ENCODE measurements at regions not wholly inside any gene's neighbourhood (a gene's known extent, or its start where the extent isn't known, plus 50 kb on each side); places are given as distances from the start of the nearest gene placed in this dataset.

DNA sequence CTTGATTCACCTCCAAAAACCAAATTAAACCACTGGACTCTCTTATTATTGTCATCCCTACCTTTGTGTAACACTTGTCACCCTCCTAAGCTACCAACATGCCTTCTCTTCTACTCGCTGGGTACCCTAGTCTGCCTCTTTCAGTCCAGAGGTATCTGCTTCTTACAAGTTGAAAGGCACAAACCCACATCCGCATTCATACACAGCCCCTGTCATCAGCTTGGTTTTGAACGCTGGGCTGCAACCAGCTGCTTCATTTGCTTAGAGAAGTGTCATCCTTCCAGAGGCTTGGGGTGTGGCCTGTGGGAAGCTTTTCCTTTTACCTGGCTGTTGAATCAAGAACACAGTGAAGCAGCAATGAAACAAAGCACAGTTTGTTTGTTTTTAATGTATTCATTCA is 138.8 kb upstream of the WWC1 start:
- Histone ChIP-seq H3K4me2 (ENCODE audit: low read length) (no peak overlapping the region), H3K9me3 (ENCODE audit: low read length) (no peaks in the 10 kb centered on the region), H2AFZ (ENCODE audit: low read length) (no peak overlapping the region), H3K9me2 (ENCODE audit: insufficient read depth, low read length) (no peaks in the 10 kb centered on the region), H3K4me1 (ENCODE audit: insufficient read depth, low read length, poor library complexity, severe bottlenecking) (no peaks in the 10 kb centered on the region), H3K79me2 (ENCODE audit: insufficient read depth, low read depth, low read length) (no peaks in the 10 kb centered on the region), H4K20me1 (ENCODE audit: insufficient read depth, low read length) (no peaks in the 10 kb centered on the region), H3K27ac (ENCODE audit: low read depth, low read length, poor library complexity, severe bottlenecking) (no peak overlapping the region), H3K36me3 (ENCODE audit: insufficient read depth, low read length) (no peaks in the 10 kb centered on the region), H3K4me3 (ENCODE audit: low read depth, low read length, poor library complexity, severe bottlenecking) (no peak overlapping the region)
- ChIA-PET POLR2A (no interaction called here), CTCF (ENCODE audit: unreplicated experiment) (no interaction called here)
- no TSS peak for BruUV-seq (replicated peaks)
- TF ChIP-seq, protein P1, sequence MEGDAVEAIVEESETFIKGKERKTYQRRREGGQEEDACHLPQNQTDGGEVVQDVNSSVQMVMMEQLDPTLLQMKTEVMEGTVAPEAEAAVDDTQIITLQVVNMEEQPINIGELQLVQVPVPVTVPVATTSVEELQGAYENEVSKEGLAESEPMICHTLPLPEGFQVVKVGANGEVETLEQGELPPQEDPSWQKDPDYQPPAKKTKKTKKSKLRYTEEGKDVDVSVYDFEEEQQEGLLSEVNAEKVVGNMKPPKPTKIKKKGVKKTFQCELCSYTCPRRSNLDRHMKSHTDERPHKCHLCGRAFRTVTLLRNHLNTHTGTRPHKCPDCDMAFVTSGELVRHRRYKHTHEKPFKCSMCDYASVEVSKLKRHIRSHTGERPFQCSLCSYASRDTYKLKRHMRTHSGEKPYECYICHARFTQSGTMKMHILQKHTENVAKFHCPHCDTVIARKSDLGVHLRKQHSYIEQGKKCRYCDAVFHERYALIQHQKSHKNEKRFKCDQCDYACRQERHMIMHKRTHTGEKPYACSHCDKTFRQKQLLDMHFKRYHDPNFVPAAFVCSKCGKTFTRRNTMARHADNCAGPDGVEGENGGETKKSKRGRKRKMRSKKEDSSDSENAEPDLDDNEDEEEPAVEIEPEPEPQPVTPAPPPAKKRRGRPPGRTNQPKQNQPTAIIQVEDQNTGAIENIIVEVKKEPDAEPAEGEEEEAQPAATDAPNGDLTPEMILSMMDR (conservative IDR thresholded peaks at IDR 0.05; ENCODE audit: low read length): no peak
- TF ChIP-seq EZH2phosphoT487 (IDR thresholded peaks at IDR 0.05; ENCODE audit: borderline replicate concordance, low read depth, low read length): no peak
- DNase-seq (ENCODE audit: low spot score): no peak
- intact Hi-C loops (cut with micrococcal nuclease; ENCODE audit: unreplicated experiment): no loop called here

DNA sequence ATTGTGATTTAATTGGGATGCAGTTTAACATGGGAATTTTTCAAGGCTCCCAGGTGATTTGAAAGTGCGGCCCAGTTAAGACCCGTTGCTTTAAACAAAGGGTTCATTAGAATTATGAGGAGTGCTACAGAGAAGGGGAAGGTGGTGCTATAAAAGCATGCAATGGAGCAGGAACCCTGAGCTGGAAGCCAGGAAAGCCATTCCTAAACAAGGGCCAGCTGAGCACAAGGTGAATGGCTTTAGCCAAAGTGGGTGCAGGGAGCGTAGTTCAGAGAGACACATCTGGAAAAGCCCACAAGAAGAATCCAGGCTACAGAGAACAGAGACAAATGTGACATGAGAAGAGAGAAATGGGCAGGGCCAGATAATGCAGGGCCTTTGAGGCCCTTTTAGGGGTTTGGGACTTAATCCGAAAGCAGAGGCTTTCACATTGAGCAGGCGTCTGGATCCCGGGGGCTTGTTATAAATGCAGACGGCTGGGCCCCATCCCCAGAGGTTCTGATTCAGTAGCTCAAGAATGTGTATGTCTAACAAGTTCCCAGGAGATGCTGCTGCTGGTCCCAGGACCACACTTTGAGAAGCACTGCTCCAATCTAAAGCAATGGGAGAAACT is 138.1 kb upstream of the WWC1 start:
- intact Hi-C loops (cut with micrococcal nuclease; ENCODE audit: unreplicated experiment): no loop called here
- no peak overlapping the region for H3K27ac ChIP-seq (ENCODE audit: low read depth, low read length, poor library complexity, severe bottlenecking)
- no peaks in the 10 kb centered on the region for H3K79me2 ChIP-seq (ENCODE audit: insufficient read depth, low read depth, low read length)
- H4K20me1 ChIP-seq (ENCODE audit: insufficient read depth, low read length): no peaks in the 10 kb centered on the region
- no peak overlapping the region for H2AFZ ChIP-seq (ENCODE audit: low read length)
- no peaks in the 10 kb centered on the region for H3K36me3 ChIP-seq (ENCODE audit: insufficient read depth, low read length)
- no peak overlapping the region for H3K4me2 ChIP-seq (ENCODE audit: low read length)
- BruUV-seq (replicated peaks): no TSS peak
- H3K9me3 ChIP-seq (ENCODE audit: low read length): no peaks in the 10 kb centered on the region
- H3K4me3 ChIP-seq (ENCODE audit: low read depth, low read length, poor library complexity, severe bottlenecking): no peak overlapping the region
- DNase-seq (ENCODE audit: low spot score): no peak
- CTCF ChIA-PET (ENCODE audit: unreplicated experiment): no interaction called here
- TF ChIP-seq, protein P1 (conservative IDR thresholded peaks at IDR 0.05; ENCODE audit: low read length): no peak
- no peak for TF ChIP-seq EZH2phosphoT487 (IDR thresholded peaks at IDR 0.05; ENCODE audit: borderline replicate concordance, low read depth, low read length)
- no peaks in the 10 kb centered on the region for H3K4me1 ChIP-seq (ENCODE audit: insufficient read depth, low read length, poor library complexity, severe bottlenecking)
- POLR2A ChIA-PET: no interaction called here
- H3K9me2 ChIP-seq (ENCODE audit: insufficient read depth, low read length): no peaks in the 10 kb centered on the region

DNA sequence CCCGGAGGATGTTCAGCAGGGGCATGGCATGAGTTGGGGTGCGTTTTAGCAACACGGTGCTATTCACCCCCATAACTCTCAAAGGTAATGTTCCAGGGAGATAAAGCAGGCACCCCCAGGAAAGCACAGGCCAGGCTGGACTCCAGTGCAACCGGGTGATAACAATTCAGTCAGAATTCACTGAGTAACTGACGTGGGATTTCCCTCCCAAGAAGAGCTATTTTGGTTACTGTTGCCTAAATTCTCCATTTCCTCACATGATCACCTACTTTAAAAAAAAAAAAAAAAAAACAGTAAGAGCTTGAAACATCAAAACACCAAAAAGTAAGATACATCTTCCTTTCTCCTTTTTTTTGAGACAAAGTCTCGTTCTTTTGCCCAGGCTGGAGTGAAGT is 137.6 kb upstream of the WWC1 start:
- POLR2A ChIA-PET: no interaction called here
- BruUV-seq (replicated peaks): no TSS peak
- Histone ChIP-seq H3K4me1 (ENCODE audit: insufficient read depth, low read length, poor library complexity, severe bottlenecking) (no peaks in the 10 kb centered on the region), H3K4me3 (ENCODE audit: low read depth, low read length, poor library complexity, severe bottlenecking) (no peak overlapping the region), H3K36me3 (ENCODE audit: insufficient read depth, low read length) (no peaks in the 10 kb centered on the region), H3K79me2 (ENCODE audit: insufficient read depth, low read depth, low read length) (no peaks in the 10 kb centered on the region), H2AFZ (ENCODE audit: low read length) (no peak overlapping the region), H3K9me2 (ENCODE audit: insufficient read depth, low read length) (no peaks in the 10 kb centered on the region), H3K4me2 (ENCODE audit: low read length) (no peak overlapping the region), H3K27ac (ENCODE audit: low read depth, low read length, poor library complexity, severe bottlenecking) (no peak overlapping the region), H4K20me1 (ENCODE audit: insufficient read depth, low read length) (no peaks in the 10 kb centered on the region), H3K9me3 (ENCODE audit: low read length) (no peaks in the 10 kb centered on the region)
- TF ChIP-seq EZH2phosphoT487 (IDR thresholded peaks at IDR 0.05; ENCODE audit: borderline replicate concordance, low read depth, low read length): no peak
- TF ChIP-seq, protein P1 (conservative IDR thresholded peaks at IDR 0.05; ENCODE audit: low read length): no peak
- no peak for DNase-seq (ENCODE audit: low spot score)
- intact Hi-C loops (cut with micrococcal nuclease; ENCODE audit: unreplicated experiment): no loop called here
- CTCF ChIA-PET (ENCODE audit: unreplicated experiment): no interaction called here
